ENCODE measurements at regions not wholly inside any gene's neighbourhood (a gene's known extent, or its start where the extent isn't known, plus 50 kb on each side); places are given as distances from the start of the nearest gene placed in this dataset.
"Not testable (repeated sequence)": the region's sequence is repeated elsewhere in the genome, so short reads cannot be mapped to it uniquely, and the experiment has no call there.

GRCh38 chr4:64814616-64815015 lies 405.4 kb upstream of the TECRL start:
- DNase-seq (ENCODE audit: low read depth in 4 of 6, low spot score in 6 of 6), result peak in 1 of 6 donors; percentile 78
- no CpG with 5 or more reads among the region's 2 CpGs for WGBS (ENCODE audit: insufficient coverage)
- no peak overlapping the region for H3K27ac ChIP-seq (ENCODE audit: low read depth, low read length)
- no peaks in the 10 kb centered on the region for H3K27me3 ChIP-seq (ENCODE audit: control insufficient read depth, insufficient read depth, low read length)
- no peaks in the 10 kb centered on the region for H3K36me3 ChIP-seq (ENCODE audit: control insufficient read depth, insufficient read depth, low read length)
- no peak overlapping the region for H3K4me3 ChIP-seq (ENCODE audit: low read depth, low read length)
- H3K4me1 ChIP-seq (ENCODE audit: control insufficient read depth, insufficient read depth, low read length), result no peaks in the 10 kb centered on the region
- no peaks in the 10 kb centered on the region for H3K9me3 ChIP-seq (ENCODE audit: control insufficient read depth, insufficient read depth, low read length)

- H3K9me3 ChIP-seq (ENCODE audit: control insufficient read depth, insufficient read depth, low read length), result peaks cover 1% of the 10 kb centered on the region
- WGBS (ENCODE audit: insufficient coverage), result no CpG with 5 or more reads among the region's 2 CpGs
- no peak for DNase-seq (ENCODE audit: low read depth in 4 of 6, low spot score in 6 of 6)
Measured at GRCh38 chr4:64807821-64808220, 398.6 kb upstream of the TECRL start.

GRCh38 chr4:64799751-64800150 lies 390.5 kb upstream of the TECRL start:
- H3K9me3 ChIP-seq (ENCODE audit: control insufficient read depth, insufficient read depth, low read length), result no peaks in the 10 kb centered on the region
- no peaks in the 10 kb centered on the region for H3K36me3 ChIP-seq (ENCODE audit: control insufficient read depth, insufficient read depth, low read length)
- no peak overlapping the region for H3K27ac ChIP-seq (ENCODE audit: low read depth, low read length)
- DNase-seq (ENCODE audit: low read depth in 4 of 6, low spot score in 6 of 6), result no peak
- 79% methylated on average over 5 of the region's 7 CpGs for WGBS (ENCODE audit: insufficient coverage)
- no peaks in the 10 kb centered on the region for H3K27me3 ChIP-seq (ENCODE audit: control insufficient read depth, insufficient read depth, low read length)
- H3K4me3 ChIP-seq (ENCODE audit: low read depth, low read length), result no peak overlapping the region
- H3K4me1 ChIP-seq (ENCODE audit: control insufficient read depth, insufficient read depth, low read length), result no peaks in the 10 kb centered on the region

More at GRCh38 chr4:64807821-64808220, 398.6 kb upstream of the TECRL start:
- Histone ChIP-seq H3K27ac (ENCODE audit: low read depth, low read length) (no peak overlapping the region), H3K36me3 (ENCODE audit: control insufficient read depth, insufficient read depth, low read length) (no peaks in the 10 kb centered on the region), H3K4me1 (ENCODE audit: control insufficient read depth, insufficient read depth, low read length) (no peaks in the 10 kb centered on the region), H3K27me3 (ENCODE audit: control insufficient read depth, insufficient read depth, low read length) (no peaks in the 10 kb centered on the region), H3K4me3 (ENCODE audit: low read depth, low read length) (no peak overlapping the region)

- H3K27me3 ChIP-seq (ENCODE audit: control insufficient read depth, insufficient read depth, low read length); H3K4me3 ChIP-seq (ENCODE audit: low read depth, low read length); H3K4me1 ChIP-seq (ENCODE audit: control insufficient read depth, insufficient read depth, low read length); H3K27ac ChIP-seq (ENCODE audit: low read depth, low read length); DNase-seq (ENCODE audit: low read depth in 4 of 6, low spot score in 6 of 6); H3K9me3 ChIP-seq (ENCODE audit: control insufficient read depth, insufficient read depth, low read length); H3K36me3 ChIP-seq (ENCODE audit: control insufficient read depth, insufficient read depth, low read length): not testable (repeated sequence)
- WGBS (ENCODE audit: insufficient coverage), result no CpG with 5 or more reads among the region's 4 CpGs
Measured at GRCh38 chr4:64798828-64799227, 389.6 kb upstream of the TECRL start.

- no peak overlapping the region for H3K4me3 ChIP-seq (ENCODE audit: low read depth, low read length)
- H3K9me3 ChIP-seq (ENCODE audit: control insufficient read depth, insufficient read depth, low read length), result no peaks in the 10 kb centered on the region
- no peak overlapping the region for H3K27ac ChIP-seq (ENCODE audit: low read depth, low read length)
- no peaks in the 10 kb centered on the region for H3K27me3 ChIP-seq (ENCODE audit: control insufficient read depth, insufficient read depth, low read length)
- no peaks in the 10 kb centered on the region for H3K4me1 ChIP-seq (ENCODE audit: control insufficient read depth, insufficient read depth, low read length)
- WGBS (ENCODE audit: insufficient coverage), result no CpG with 5 or more reads among the region's 2 CpGs
- DNase-seq (ENCODE audit: low read depth in 4 of 6, low spot score in 6 of 6), result peak in 2 of 6 donors; percentile 4 to 72
- no peaks in the 10 kb centered on the region for H3K36me3 ChIP-seq (ENCODE audit: control insufficient read depth, insufficient read depth, low read length)
Measured at GRCh38 chr4:64796581-64796980, 387.3 kb upstream of the TECRL start.

GRCh38 chr4:64784125-64784524 lies 374.9 kb upstream of the TECRL start:
- WGBS (ENCODE audit: insufficient coverage), result no CpG with 5 or more reads among the region's 1 CpG
- DNase-seq (ENCODE audit: low read depth in 4 of 6, low spot score in 6 of 6), result peak in 1 of 6 donors; percentile 17
- no peaks in the 10 kb centered on the region for H3K4me1 ChIP-seq (ENCODE audit: control insufficient read depth, insufficient read depth, low read length)
- no peak overlapping the region for H3K4me3 ChIP-seq (ENCODE audit: low read depth, low read length)
- H3K27me3 ChIP-seq (ENCODE audit: control insufficient read depth, insufficient read depth, low read length), result no peaks in the 10 kb centered on the region
- no peaks in the 10 kb centered on the region for H3K36me3 ChIP-seq (ENCODE audit: control insufficient read depth, insufficient read depth, low read length)
- H3K27ac ChIP-seq (ENCODE audit: low read depth, low read length), result no peak overlapping the region
- H3K9me3 ChIP-seq (ENCODE audit: control insufficient read depth, insufficient read depth, low read length), result no peaks in the 10 kb centered on the region

- Histone ChIP-seq H3K4me3 (ENCODE audit: low read depth, low read length) (no peak overlapping the region), H3K27me3 (ENCODE audit: control insufficient read depth, insufficient read depth, low read length) (no peaks in the 10 kb centered on the region), H3K4me1 (ENCODE audit: control insufficient read depth, insufficient read depth, low read length) (no peaks in the 10 kb centered on the region), H3K9me3 (ENCODE audit: control insufficient read depth, insufficient read depth, low read length) (no peaks in the 10 kb centered on the region), H3K36me3 (ENCODE audit: control insufficient read depth, insufficient read depth, low read length) (no peaks in the 10 kb centered on the region), H3K27ac (ENCODE audit: low read depth, low read length) (no peak overlapping the region)
- WGBS (ENCODE audit: insufficient coverage), result no CpG with 5 or more reads among the region's 3 CpGs
- peak in 5 of 6 donors; percentile 42 to 90 (median 55) for DNase-seq (ENCODE audit: low read depth in 4 of 6, low spot score in 6 of 6)
Measured at GRCh38 chr4:64781737-64782326, 372.6 kb upstream of the TECRL start.

- no CpG with 5 or more reads among the region's 5 CpGs for WGBS (ENCODE audit: insufficient coverage)
- Histone ChIP-seq H3K4me1 (ENCODE audit: control insufficient read depth, insufficient read depth, low read length) (no peaks in the 10 kb centered on the region), H3K9me3 (ENCODE audit: control insufficient read depth, insufficient read depth, low read length) (no peaks in the 10 kb centered on the region), H3K27ac (ENCODE audit: low read depth, low read length) (no peak overlapping the region), H3K4me3 (ENCODE audit: low read depth, low read length) (no peak overlapping the region), H3K27me3 (ENCODE audit: control insufficient read depth, insufficient read depth, low read length) (no peaks in the 10 kb centered on the region), H3K36me3 (ENCODE audit: control insufficient read depth, insufficient read depth, low read length) (no peaks in the 10 kb centered on the region)
- no peak for DNase-seq (ENCODE audit: low read depth in 4 of 6, low spot score in 6 of 6)
Measured at GRCh38 chr4:64780664-64781063, 371.4 kb upstream of the TECRL start.

- no peak for DNase-seq (ENCODE audit: low read depth in 4 of 6, low spot score in 6 of 6)
- Histone ChIP-seq H3K4me1 (ENCODE audit: control insufficient read depth, insufficient read depth, low read length) (no peaks in the 10 kb centered on the region), H3K27ac (ENCODE audit: low read depth, low read length) (no peak overlapping the region), H3K4me3 (ENCODE audit: low read depth, low read length) (no peak overlapping the region), H3K27me3 (ENCODE audit: control insufficient read depth, insufficient read depth, low read length) (no peaks in the 10 kb centered on the region), H3K9me3 (ENCODE audit: control insufficient read depth, insufficient read depth, low read length) (no peaks in the 10 kb centered on the region), H3K36me3 (ENCODE audit: control insufficient read depth, insufficient read depth, low read length) (no peaks in the 10 kb centered on the region)
- 85% methylated on average over 3 of the region's 3 CpGs for WGBS (ENCODE audit: insufficient coverage)
Measured at GRCh38 chr4:64777286-64777685, 368.0 kb upstream of the TECRL start.

- WGBS (ENCODE audit: insufficient coverage), result no CpG with 5 or more reads among the region's 2 CpGs
- Histone ChIP-seq H3K9me3 (ENCODE audit: control insufficient read depth, insufficient read depth, low read length) (no peaks in the 10 kb centered on the region), H3K4me1 (ENCODE audit: control insufficient read depth, insufficient read depth, low read length) (no peaks in the 10 kb centered on the region), H3K4me3 (ENCODE audit: low read depth, low read length) (no peak overlapping the region), H3K27me3 (ENCODE audit: control insufficient read depth, insufficient read depth, low read length) (no peaks in the 10 kb centered on the region), H3K27ac (ENCODE audit: low read depth, low read length) (no peak overlapping the region), H3K36me3 (ENCODE audit: control insufficient read depth, insufficient read depth, low read length) (no peaks in the 10 kb centered on the region)
- DNase-seq (ENCODE audit: low read depth in 4 of 6, low spot score in 6 of 6), result no peak
Measured at GRCh38 chr4:64776820-64777219, 367.6 kb upstream of the TECRL start.
